ENCODE measurements at regions not wholly inside any gene's neighbourhood (a gene's known extent, or its start where the extent isn't known, plus 50 kb on each side); places are given as distances from the start of the nearest gene placed in this dataset.

GRCh38 chr18:24954341-24954740 lies 397.6 kb downstream of the ZNF521 start:
- DNase-seq: no peak

GRCh38 chr18:24958001-24958400 lies 394.0 kb downstream of the ZNF521 start:
- no peak for DNase-seq

GRCh38 chr18:24959051-24959476 lies 392.9 kb downstream of the ZNF521 start:
- no peak for DNase-seq

GRCh38 chr18:24964216-24964615 lies 387.8 kb downstream of the ZNF521 start:
- DNase-seq: no peak

GRCh38 chr18:24968238-24968775 lies 383.7 kb downstream of the ZNF521 start:
- DNase-seq: no peak

- no peak for DNase-seq
These were observed 379.4 kb downstream of the ZNF521 start for GRCh38 chr18:24972577-24972976.

GRCh38 chr18:24974431-24974830 lies 377.5 kb downstream of the ZNF521 start:
- no peak for DNase-seq

- DNase-seq: no peak
These were observed 376.2 kb downstream of the ZNF521 start for GRCh38 chr18:24975496-24976372.

GRCh38 chr18:24976502-24976901 lies 375.5 kb downstream of the ZNF521 start:
- no peak for DNase-seq

- DNase-seq: no peak
These were observed 372.7 kb downstream of the ZNF521 start for GRCh38 chr18:24979235-24979634.

- no peak for DNase-seq
These were observed 369.1 kb downstream of the ZNF521 start for GRCh38 chr18:24982831-24983230.

GRCh38 chr18:24983566-24984139 lies 368.3 kb downstream of the ZNF521 start:
- DNase-seq: no peak

- DNase-seq: no peak
These were observed 366.4 kb downstream of the ZNF521 start for GRCh38 chr18:24985586-24985985.

- DNase-seq: no peak
These were observed 365.2 kb downstream of the ZNF521 start for GRCh38 chr18:24986666-24987302.

GRCh38 chr18:24987303-24988252 lies 364.4 kb downstream of the ZNF521 start:
- no peak for DNase-seq

GRCh38 chr18:24988253-24988840 lies 363.6 kb downstream of the ZNF521 start:
- no peak for DNase-seq

- DNase-seq: no peak
These were observed 362.0 kb downstream of the ZNF521 start for GRCh38 chr18:24989760-24990593.

GRCh38 chr18:24990671-24991134 lies 361.3 kb downstream of the ZNF521 start:
- DNase-seq: no peak

- no peak for DNase-seq
These were observed 360.6 kb downstream of the ZNF521 start for GRCh38 chr18:24991141-24992060.

GRCh38 chr18:24992491-24992890 lies 359.5 kb downstream of the ZNF521 start:
- DNase-seq: no peak
